K562 (cell line): ENCODE measurements at regions not wholly inside any gene's neighbourhood (a gene's known extent, or its start where the extent isn't known, plus 50 kb on each side); places are given as distances from the start of the nearest gene placed in this dataset.

Source experiments
- ATAC-seq: fragments of 200-7000 bp; cut with Tn5 transposase; 3 replicates; pipeline ENCODE4 v1.9.1; 2020; ENCODE audit warnings: moderate library complexity
- BruUV-seq: library from RNA; stranded (reverse); fragments of 400-500 nt; replicated peaks from 2 replicates; lab custom pipeline; 2021; lab: Mats Ljungman, UMichigan
- CTCF ChIA-PET: fragments of 300-600 bp; formaldehyde crosslinking; extraction: SDS; loops from one replicate; lab custom pipeline; 2021; ENCODE audit warnings: low intra/inter-chr PET ratio; lab: Yijun Ruan, JAX
- POLR2A ChIA-PET: fragments of 300-600, 350-650 bp; sonication (Branson Sonifier 250); formaldehyde crosslinking; extraction: SDS; loops from one replicate; lab custom pipeline; 2021; ENCODE audit warnings: antibody characterized with exemption, inconsistent platforms; lab: Yijun Ruan, JAX
- DNase-seq, 4 experiments: peaks; one replicate each; pipeline versions ENCODE4 v3.0.0 to v3.0.0-alpha.2; 2011 to 2018; ENCODE audit warnings: low spot score in 3 of 4, mixed read lengths in 3 of 4; ENCODE audit errors: extremely low read depth in 1 of 4
- FAIRE-seq: peaks from 2 replicates; lab custom pipeline; 2011; peaks lifted over from hg19 to GRCh38; lab: Jason Lieb, UNC
- H2AFZ ChIP-seq: 2 replicates; pipeline ENCODE4 v1.6.0; 2011; ENCODE audit warnings: low read depth, low read length, control low read depth, inconsistent platforms
- H3K27ac ChIP-seq: fragments of 200-600 bp; 3 replicates; pipeline ENCODE4 v1.8.0; 2011; ENCODE audit warnings: low read depth, mild to moderate bottlenecking, control low read depth, inconsistent platforms, low read length, moderate library complexity, mixed read lengths; ENCODE audit errors: extremely low read depth
- H3K27me3 ChIP-seq, 2 experiments: fragments of 300-600 bp in 1 of 2; 2 replicates in 1 of 2; 3 replicates in 1 of 2; pipeline versions ENCODE4 v1.6.0 to v1.8.0; 2011; ENCODE audit warnings: inconsistent platforms in 2 of 2, low read length in 2 of 2, mild to moderate bottlenecking in 1 of 2, mixed read lengths in 1 of 2, moderate library complexity in 1 of 2; ENCODE audit not compliant: control insufficient read depth in 2 of 2, insufficient read depth in 2 of 2
- H3K36me3 ChIP-seq: fragments of 300-600 bp; 3 replicates; pipeline ENCODE4 v1.8.0; 2011; ENCODE audit warnings: mild to moderate bottlenecking, low read length, inconsistent platforms; ENCODE audit not compliant: control insufficient read depth, insufficient read depth
- H3K4me1 ChIP-seq, 2 experiments: fragments of 200-600 bp in 1 of 2; replicated peaks in 1 of 2; 2 replicates in 1 of 2; 3 replicates in 1 of 2; pipeline versions ENCODE4 v1.5.1 to v1.8.0; 2011; ENCODE audit warnings: inconsistent platforms in 2 of 2, low read length in 2 of 2, mild to moderate bottlenecking in 1 of 2, mixed read lengths in 1 of 2, moderate library complexity in 1 of 2; ENCODE audit not compliant: control insufficient read depth in 2 of 2, insufficient read depth in 2 of 2
- H3K4me2 ChIP-seq: 2 replicates; pipeline ENCODE4 v1.6.1; 2011; ENCODE audit warnings: low read length, control low read depth, inconsistent platforms, mixed read lengths; ENCODE audit not compliant: insufficient read depth
- H3K4me3 ChIP-seq: fragments of 200-600 bp; sonication (generic), shearing (Covaris generic); 2 replicates; pipeline ENCODE4 v1.5.1; 2016; ENCODE audit warnings: control low read depth, inconsistent platforms
- H3K79me2 ChIP-seq: fragments of 200-600 bp; 3 replicates; pipeline ENCODE4 v1.8.0; 2011; ENCODE audit warnings: low read length, inconsistent platforms; ENCODE audit not compliant: control insufficient read depth, insufficient read depth
- H3K9ac ChIP-seq, 2 experiments: 2 replicates each; pipeline versions ENCODE4 v1.6.0 to v1.6.1; 2011; ENCODE audit warnings: low read depth in 2 of 2, low read length in 2 of 2, control low read depth in 1 of 2, inconsistent platforms in 1 of 2, mild to moderate bottlenecking in 1 of 2, mixed read lengths in 1 of 2; ENCODE audit not compliant: insufficient read depth in 1 of 2
- H3K9me1 ChIP-seq: one replicate; pipeline ENCODE4 v1.6.0; 2011; ENCODE audit warnings: inconsistent platforms, mild to moderate bottlenecking, low read length, moderate library complexity; ENCODE audit not compliant: control insufficient read depth, insufficient read depth
- H3K9me3 ChIP-seq: replicated peaks from 2 replicates; pipeline ENCODE4 v1.5.1; 2011; ENCODE audit warnings: low read depth, low read length, inconsistent platforms; ENCODE audit not compliant: control insufficient read depth, insufficient read depth
- H4K20me1 ChIP-seq: replicated peaks from 2 replicates; pipeline ENCODE4 v1.6.1; 2011; ENCODE audit warnings: low read length, inconsistent platforms, mixed read lengths; ENCODE audit not compliant: control insufficient read depth, insufficient read depth
- BHLHE40 ChIP-seq: IDR thresholded peaks from 2 replicates; pipeline ENCODE4 v1.6.1; 2011; ENCODE audit warnings: low read length, improper control_type of control experiment
- CCAR2 ChIP-seq: fragments of 200-400 bp; formaldehyde crosslinking; IDR thresholded peaks from 2 replicates; pipeline ENCODE4 v1.6.1; 2017; ENCODE audit warnings: mild to moderate bottlenecking, low read depth, low read length
- EP400 ChIP-seq: fragments of 450-650 bp; IDR thresholded peaks from 2 replicates; pipeline ENCODE4 v1.6.1; 2017; ENCODE audit warnings: antibody characterized with exemption, mild to moderate bottlenecking, moderate library complexity
- LARP7 ChIP-seq: fragments of 450-650 bp; IDR thresholded peaks from 2 replicates; pipeline ENCODE4 v1.6.1; 2016
- RBM22 ChIP-seq: fragments of 200-400 bp; formaldehyde crosslinking; IDR thresholded peaks from 2 replicates; pipeline ENCODE4 v1.6.1; 2018; ENCODE audit warnings: low read length, low read depth; ENCODE audit not compliant: poor library complexity, severe bottlenecking
- SMARCA4 ChIP-seq: fragments of 450-650 bp; IDR thresholded peaks from 2 replicates; pipeline ENCODE4 v1.6.1; 2016
- SREBF1 ChIP-seq: fragments of 150-350 bp; IDR thresholded peaks from 2 replicates; pipeline ENCODE4 v1.6.1; 2014; ENCODE audit warnings: antibody characterized with exemption, low read depth, low read length, borderline replicate concordance
- ZBTB2 ChIP-seq: fragments of 450-650 bp; IDR thresholded peaks from 2 replicates; pipeline ENCODE4 v1.6.1; 2016; ENCODE audit warnings: antibody characterized with exemption
- ZNF224 ChIP-seq: sonication (generic); formaldehyde crosslinking; IDR thresholded peaks from 2 replicates; pipeline ENCODE4 v1.8.0; 2022; ENCODE audit warnings: mild to moderate bottlenecking, missing genetic modification reagents
- WGBS: fragments of 100-300 bp; shearing (Covaris generic); methylation state at CpG from one replicate; pipeline ENCODE4 v1.1.6; 2016; ENCODE audit warnings: low coverage, mixed read lengths; ENCODE audit not compliant: insufficient coverage; ENCODE audit errors: missing lambda C conversion rate; 5-methylcytosine and 5-hydroxymethylcytosine counted together
- in situ Hi-C: fragments of 300-500 bp; cut with MboI; formaldehyde crosslinking; loops from 4 replicates; pipeline ENCODE4 v1.15.0; 2018; ENCODE audit warnings: inconsistent platforms, mixed read lengths
- intact Hi-C: fragments of 100-400 bp; cut with micrococcal nuclease; formaldehyde crosslinking; loops from 2 replicates; pipeline ENCODE4 v1.14.2; 2022
- TF ChIP-seq, protein P1 (sequence below), 2 experiments: fragments of 450-650 bp in 1 of 2; sonication (generic) in 1 of 2; formaldehyde crosslinking; conservative IDR thresholded peaks; 2 replicates each; pipeline versions ENCODE4 v1.4.0 to v1.8.1; 2020 to 2022; ENCODE audit warnings: mild to moderate bottlenecking in 1 of 2, missing genetic modification reagents in 1 of 2

- no peaks in the 10 kb centered on the region for H3K9me1 ChIP-seq
- no peak overlapping the region for H3K27ac ChIP-seq
- ATAC-seq (no peak), DNase-seq (no peak), FAIRE-seq (no peak)
- intact Hi-C loops, result no loop called here
- CTCF ChIA-PET, result no interaction called here
- H3K9me3 ChIP-seq, result no peaks in the 10 kb centered on the region
- BruUV-seq, result no TSS peak
- POLR2A ChIA-PET, result interaction anchor here (0.7 kb wide), 1 partner anchor 25 kb away, joined by 3 read pairs; no protein-coding TSS in a partner anchor
- no peak overlapping the region for H3K4me3 ChIP-seq
- H3K27me3 ChIP-seq, result peaks cover 0 to 6% of the 10 kb centered on the region in 2 experiments; a peak in 2 of 5 replicates
- no peaks in the 10 kb centered on the region for H3K36me3 ChIP-seq
- 0% methylated on average over 5 of the region's 5 CpGs for WGBS
- H3K4me2 ChIP-seq, result no peak overlapping the region
- H3K4me1 ChIP-seq, result no peaks in the 10 kb centered on the region
- in situ Hi-C loops, result no loop called here
- no peak overlapping the region for H3K9ac ChIP-seq
- H4K20me1 ChIP-seq, result no peaks in the 10 kb centered on the region
- no peaks in the 10 kb centered on the region for H3K79me2 ChIP-seq
- no peak overlapping the region for H2AFZ ChIP-seq
- TF ChIP-seq ZBTB2 (no peak), EP400 (no peak), ZNF224 (CRISPR knock-in tag) (no peak), SREBF1 (no peak), BHLHE40 (no peak), RBM22 (no peak), CCAR2 (no peak), SMARCA4 (no peak), LARP7 (no peak)
- TF ChIP-seq, protein P1, sequence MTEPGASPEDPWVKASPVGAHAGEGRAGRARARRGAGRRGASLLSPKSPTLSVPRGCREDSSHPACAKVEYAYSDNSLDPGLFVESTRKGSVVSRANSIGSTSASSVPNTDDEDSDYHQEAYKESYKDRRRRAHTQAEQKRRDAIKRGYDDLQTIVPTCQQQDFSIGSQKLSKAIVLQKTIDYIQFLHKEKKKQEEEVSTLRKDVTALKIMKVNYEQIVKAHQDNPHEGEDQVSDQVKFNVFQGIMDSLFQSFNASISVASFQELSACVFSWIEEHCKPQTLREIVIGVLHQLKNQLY (CRISPR knock-in tag; conservative IDR thresholded peaks at IDR 0.05), result no peak
Measured at GRCh38 chr6:21847711-21848480, 254.3 kb downstream of the SOX4 start.
